GM19043 (cell line): ENCODE measurements at regions not wholly inside any gene's neighbourhood (a gene's known extent, or its start where the extent isn't known, plus 50 kb on each side); places are given as distances from the start of the nearest gene placed in this dataset.

Experiments used
- ATAC-seq: cut with Tn5 transposase; IDR thresholded peaks from one replicate; pipeline ENCODE4 v1.9.1; 2021; ENCODE audit warnings: low read depth; ENCODE audit not compliant: unreplicated experiment

DNA sequence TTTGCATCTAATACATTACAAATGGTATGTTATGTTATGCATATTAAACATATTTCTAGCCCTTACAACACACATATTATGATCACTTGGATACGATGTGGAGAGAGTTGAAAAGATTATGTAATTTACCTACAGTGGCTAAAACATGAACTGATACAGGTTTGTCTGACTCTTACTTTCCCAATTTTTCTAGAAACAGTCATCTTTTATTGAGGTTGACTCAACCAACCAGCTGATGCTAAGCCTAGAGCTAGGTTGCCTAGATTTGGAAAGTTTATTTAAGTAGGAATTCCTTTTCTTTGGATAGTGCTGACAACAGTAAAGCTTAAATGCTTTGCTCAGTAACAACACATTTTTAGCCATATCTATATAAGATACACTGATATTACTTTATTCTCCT lies 1215.1 kb downstream of the ADGRL3 start:
- no peak for ATAC-seq

DNA sequence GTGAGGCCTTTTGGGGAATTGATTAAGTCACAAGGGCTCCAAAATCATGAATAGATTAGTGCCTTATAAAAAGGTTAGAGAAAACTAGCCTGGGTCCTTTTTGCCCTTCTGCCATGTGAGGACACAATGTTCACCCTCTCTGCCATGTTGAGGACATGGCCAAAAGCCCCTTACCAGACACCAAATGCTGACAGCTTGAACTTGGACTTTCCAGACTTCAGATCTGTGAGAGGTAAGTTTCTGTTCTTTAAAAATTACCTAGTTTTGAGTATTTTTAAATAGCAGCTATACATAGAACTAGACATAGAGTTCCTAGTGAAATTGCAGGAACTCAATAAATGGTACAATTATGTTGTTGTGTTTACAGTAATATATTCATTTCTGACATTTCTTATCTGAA lies 1214.4 kb downstream of the ADGRL3 start:
- no peak for ATAC-seq

DNA sequence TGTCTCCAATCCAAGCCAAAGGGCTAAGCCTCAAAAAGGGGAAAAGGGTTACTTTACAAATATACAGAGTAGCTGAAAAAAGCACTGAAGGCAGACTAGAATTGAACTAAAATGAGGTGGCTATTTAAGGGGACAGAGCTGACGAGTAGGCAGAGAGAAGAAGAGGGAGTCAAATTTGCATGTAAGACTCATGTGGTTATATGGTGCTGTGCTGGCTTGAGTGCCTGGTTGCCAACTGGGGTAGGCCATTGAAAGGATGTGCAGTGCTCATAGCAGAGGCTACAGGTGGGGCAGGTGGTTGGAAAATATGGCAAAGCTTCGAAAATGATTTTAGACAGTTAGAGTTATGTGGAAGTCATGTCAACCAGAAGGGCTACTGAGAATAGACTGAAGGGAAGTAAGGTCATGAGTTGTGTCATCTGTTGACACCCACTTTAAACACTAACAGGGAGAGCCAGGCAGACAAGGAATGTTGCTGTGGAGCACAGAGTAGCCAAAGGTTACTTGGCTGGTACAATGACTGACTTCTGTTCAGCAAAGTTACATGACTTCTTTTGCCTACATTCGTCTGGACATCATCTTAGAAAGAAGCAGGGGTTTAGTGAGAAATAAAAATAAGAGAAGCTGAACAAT lies 1210.4 kb downstream of the ADGRL3 start:
- ATAC-seq: no peak

DNA sequence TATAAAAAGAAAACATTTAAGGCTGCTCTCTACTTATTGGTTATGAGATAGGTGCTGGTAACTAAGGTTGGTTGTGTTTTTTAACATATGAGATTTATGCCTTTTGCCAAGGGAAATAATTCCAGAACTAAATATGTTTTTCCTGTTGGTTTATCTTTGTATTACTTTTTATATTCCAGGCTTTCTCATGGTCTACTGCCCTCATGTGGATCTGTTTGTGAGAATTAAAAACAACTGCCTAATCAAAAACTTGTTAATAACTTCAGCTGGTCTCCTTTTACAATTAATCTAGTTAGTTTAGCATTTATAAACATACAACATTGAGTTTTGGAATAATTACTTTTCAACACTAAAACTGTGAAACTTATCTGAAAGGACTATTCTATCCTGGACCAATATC lies 1208.3 kb downstream of the ADGRL3 start:
- no peak for ATAC-seq

DNA sequence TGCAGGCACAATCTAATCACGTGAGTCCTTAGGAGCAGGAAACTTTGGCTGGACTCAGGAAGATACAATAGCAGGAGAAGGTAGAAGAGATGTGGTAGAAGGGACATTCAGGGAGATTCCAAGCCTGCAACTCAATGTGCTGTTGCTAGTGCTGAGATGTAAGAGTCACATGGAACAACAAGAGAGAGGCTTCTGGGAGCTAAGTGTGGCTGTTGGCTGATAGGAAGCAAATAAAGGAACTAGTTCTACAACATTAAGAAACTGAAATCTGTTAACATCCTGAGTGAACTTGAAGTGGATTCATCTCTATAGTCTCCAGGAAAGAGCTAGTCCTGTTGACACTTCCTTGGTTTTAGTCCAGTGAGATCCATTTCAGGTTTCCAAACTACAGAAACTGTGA lies 1207.4 kb downstream of the ADGRL3 start:
- no peak for ATAC-seq

DNA sequence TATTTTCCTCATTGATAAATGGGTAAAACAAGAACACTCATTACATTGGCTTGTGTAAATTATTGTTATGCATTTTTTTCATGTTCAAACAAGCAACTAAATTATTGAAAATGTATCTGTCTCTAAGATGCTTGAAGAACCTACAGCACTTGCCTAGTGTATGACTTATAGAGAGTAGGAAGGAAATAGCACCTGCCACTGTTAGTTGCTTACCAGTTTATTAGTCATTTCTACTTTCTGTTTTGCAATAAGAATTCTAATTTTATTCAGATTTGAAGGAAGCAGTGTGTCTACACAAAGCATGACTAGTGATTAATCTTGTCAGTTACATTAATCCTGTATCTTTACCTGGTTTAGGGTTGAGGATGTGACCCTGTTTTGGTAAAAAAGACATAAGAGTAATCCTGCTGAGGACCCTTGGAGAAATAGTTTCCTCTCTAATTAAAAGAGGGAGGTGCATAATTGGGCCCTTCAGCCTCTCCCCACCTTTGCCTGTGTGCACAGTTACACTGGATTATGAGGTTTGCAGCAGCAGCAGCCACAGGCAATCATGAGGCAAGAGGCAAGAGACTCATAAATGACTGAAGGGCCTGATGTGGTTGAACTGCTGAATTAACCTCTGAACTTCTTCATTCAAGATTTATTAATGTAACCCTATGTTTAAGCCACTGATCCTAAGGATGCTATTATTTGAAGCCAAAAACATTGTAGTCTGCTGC lies 1202.1 kb downstream of the ADGRL3 start:
- ATAC-seq: no peak

DNA sequence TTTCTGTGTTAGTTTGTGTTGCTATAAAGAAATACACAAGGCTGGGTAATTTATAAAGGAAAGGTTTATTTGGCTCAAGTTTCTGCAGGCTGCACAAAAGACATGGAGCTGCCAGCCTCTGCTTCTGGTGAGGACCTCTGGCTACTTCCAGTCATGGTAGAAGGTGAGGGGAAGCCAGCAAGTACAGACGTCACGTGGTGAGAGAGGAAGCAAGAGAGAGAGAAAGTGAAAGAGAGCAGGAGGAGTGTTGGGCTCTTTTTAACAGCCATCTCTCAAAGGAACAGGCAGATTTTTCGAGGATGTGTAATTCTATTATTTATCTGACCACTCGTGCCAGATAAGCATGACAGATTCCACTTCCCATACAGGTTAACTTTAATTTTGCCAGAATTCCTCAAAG lies 1199.1 kb downstream of the ADGRL3 start:
- no peak for ATAC-seq

DNA sequence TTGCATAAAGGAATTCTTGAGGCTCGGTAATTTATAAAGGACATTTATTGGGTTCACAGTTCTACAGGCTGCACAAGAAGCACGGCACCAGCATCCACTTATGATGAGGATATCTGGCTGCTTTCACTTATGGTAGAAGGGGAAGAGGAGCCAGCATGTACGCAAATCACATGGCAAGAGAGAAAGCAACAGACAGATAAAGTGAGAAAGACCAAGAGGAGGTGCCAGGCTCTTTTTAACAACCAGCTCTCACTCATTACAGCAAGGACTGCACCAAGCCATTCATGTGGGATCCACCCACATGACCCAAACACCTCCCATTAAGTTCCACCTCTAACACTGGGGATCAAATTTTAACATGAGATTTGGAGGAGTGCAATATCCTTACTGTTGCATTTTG lies 1198.2 kb downstream of the ADGRL3 start:
- ATAC-seq: no peak

DNA sequence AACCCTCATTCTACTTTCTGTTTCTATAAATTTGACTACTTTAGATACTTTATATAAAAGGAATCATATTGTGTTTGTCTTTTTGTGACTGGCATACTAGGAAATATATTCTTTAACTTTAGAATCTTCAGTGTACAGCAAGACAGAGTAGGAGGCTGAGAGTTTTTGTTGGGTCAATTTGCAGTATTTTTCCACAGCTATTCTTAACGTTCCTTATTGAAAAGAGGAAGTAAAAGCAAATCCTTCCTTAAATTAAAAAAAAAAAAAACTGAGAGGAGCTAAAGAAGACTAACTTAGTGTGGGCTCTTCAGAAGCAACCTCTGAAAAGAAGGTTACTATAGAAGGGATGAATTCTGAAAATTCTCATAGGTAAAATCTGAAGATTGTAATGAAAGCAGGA lies 1194.6 kb downstream of the ADGRL3 start:
- no peak for ATAC-seq

DNA sequence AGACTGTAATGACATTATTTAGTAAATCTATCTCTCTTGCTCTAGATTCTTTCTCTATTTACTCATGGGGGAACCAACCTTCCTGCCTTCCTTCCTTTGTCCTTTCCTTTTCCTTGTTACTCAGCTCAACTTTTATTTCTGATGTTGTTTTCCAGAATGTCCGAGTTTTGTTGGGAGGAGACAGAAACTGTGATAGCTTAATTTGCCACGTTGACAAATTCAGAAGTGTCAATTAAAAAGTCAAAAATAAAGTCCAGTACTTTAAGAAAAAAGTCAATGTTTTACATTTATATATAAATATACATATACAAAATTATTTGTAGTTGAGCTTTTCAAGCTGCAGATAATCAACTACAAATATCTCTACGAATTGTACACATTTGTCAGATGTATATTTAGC lies 1187.7 kb downstream of the ADGRL3 start:
- no peak for ATAC-seq

DNA sequence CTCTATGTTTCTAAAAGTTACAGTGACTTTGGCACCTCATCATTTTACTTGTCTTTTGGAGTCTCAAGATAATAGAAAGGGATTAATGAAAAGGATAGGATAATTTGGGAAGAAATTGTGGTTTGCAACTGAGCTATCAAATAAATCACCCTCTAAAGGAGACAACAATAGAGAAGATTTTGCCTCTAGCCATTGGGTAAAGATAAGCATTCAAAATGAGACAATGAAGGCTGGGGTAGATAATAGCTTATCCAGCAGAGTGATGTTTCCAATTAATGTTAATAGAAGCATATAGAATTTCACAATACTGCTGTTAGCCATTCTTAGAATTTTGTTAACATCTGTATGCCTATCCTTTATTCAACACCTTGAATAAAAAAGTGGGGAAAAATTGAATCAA lies 1177.6 kb downstream of the ADGRL3 start:
- ATAC-seq: no peak

DNA sequence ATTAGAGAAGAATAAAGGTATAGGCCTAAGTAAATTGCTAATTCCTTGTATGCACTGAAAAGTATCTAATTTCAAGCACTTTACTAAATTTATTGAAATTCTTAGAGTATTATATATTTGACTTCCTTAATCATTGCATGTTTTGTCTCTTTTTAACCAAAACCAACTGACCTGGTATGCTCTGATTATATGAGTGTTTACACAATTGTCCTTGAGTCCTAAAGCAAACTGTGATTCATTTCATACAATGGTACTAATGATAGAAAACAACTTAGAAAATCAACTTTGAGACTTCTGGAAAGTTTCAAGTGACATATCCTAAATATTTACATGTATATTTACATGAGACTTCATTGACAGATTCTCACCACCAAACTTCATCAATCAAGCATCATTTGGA lies 1177.1 kb downstream of the ADGRL3 start:
- no peak for ATAC-seq

DNA sequence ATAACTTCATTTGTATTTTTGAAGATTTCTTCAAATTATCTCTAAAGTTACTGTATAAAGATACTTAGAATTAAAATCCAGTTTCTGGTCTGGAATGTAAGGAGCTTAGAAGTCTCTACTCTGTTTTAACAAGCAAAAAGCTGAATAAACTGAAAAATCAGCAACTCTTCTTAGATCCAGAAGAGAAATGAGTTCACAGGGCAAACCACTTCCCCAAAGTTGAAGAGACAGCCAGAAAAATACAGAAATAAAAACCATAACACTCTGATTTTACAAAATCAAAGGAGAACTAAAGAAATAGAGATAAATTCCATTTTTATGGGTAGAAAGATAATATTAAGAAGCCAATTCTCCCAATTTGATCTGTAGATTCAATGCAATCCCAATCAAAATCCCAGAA lies 1166.8 kb downstream of the ADGRL3 start:
- ATAC-seq: no peak

DNA sequence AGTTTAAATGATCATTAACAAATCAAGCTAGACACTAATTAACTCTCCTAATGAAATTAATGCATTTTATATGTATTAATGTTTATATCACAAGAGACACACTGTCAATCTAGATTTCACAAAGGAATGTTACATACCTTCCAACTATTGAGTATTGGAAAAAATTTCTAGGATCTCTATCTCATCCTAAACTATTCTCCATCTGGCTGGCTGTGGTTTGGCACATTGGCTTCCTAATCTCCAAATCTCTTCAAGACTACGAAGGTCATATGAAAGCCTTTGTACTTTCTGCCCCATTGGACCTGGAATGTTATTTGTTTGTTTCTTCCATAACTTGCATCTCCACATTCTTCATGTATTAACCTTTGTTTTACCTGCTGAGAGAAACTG lies 1160.0 kb downstream of the ADGRL3 start:
- ATAC-seq: no peak

DNA sequence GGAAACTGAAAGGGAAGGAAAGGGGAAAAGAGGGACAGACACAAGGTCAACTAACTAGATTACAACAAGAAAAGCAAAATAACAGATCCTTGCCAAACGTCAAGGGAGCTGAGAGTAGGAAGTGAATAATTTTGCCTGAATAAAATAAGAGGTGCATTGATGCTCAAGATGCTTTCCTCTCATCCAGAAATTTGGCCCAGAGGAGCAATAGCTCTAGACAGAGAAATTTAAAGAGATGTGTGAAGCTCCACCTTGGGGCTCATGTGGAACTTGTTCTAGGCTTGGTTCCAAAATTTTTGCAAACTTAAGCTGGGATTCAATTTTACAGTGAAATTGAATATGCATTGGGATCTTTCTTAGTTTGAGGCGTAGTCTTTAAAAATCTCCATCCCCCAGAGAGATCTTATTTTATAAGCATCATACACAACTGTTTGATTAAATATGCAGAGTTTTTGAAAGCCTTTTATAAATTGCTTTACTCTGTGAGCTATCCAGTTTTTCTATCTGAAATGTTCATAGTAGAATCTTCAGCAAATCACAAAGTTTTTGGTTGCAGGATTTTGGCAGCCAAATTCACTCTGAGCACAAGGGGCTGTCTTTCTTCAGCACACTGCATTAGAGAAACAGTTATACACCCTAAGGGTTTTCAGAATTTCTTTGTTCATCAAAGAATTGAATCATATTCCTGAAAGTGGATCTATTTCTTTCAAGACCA lies 1159.5 kb downstream of the ADGRL3 start:
- ATAC-seq: no peak

DNA sequence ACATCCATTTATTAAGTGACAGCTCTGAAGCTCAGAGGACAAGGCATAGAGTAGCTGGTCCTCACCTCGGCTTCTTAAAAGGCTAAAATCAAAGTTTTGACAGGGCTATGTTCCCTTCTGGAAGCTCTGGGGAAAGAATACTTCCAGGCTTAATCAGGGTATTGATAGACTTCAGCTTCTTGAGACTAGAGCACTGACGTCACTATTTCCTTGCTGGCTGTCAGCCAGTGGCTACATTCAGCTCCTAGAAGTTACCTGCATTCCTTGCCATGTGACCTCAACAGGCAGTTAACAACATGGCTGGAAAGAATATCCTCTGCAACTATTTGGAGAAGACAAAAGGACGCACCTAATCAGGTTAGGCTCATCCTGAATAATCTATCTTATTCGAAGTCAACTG lies 1144.8 kb downstream of the ADGRL3 start:
- ATAC-seq: no peak

DNA sequence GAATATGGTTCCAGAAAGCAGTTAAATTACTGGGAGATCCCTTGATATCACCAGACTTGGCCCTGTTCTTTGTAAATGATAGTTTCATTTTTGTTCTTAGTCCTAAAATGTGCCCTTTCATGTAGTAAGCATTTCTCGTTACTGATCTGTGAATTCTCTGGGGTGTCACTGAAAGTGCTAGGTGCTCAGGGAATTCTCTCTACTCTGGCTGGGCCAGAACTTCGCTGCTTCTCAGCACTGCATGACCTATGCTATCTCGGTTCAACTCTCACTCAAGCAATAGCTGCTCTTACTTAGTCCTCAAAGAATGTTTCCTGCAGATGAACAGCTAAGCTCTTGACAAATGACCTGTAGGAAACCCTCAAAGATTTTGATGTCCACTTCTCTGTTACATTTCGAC lies 1144.3 kb downstream of the ADGRL3 start:
- no peak for ATAC-seq

DNA sequence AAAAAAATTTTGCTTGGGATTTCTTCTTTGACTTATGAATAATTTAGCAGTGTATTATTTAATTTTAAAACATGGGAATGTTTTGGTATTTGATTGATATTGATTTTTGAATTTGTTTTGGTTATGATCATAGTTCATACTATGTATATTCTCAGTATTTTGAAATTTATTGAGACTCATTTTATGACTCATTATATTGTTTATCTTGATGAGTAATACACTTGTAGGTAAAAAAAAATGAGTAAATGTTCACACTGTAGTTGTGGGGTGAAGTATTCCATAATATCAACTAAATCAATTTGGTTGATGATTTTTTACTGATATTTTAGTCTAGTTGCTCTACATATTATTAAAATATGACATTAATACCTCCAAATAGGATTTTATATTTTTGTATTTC lies 1142.2 kb downstream of the ADGRL3 start:
- no peak for ATAC-seq

DNA sequence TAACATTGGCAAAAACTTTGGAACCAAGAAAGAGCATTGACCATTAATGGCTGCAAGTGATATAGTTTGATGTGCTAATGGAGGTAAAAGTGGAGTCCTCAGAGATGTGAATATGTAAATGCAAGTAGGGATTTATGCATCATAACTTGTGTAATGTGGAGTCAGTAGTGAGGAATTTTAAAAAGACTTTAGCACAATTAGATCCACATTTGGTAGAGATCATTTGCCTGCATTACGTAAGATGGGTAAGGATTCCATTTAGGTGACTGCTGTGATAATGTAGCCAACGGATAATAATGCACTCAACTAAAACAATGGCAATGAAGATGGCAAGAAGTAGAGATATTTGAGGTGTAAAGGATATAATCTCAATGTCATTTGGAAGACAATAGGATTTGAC lies 1128.4 kb downstream of the ADGRL3 start:
- no peak for ATAC-seq

DNA sequence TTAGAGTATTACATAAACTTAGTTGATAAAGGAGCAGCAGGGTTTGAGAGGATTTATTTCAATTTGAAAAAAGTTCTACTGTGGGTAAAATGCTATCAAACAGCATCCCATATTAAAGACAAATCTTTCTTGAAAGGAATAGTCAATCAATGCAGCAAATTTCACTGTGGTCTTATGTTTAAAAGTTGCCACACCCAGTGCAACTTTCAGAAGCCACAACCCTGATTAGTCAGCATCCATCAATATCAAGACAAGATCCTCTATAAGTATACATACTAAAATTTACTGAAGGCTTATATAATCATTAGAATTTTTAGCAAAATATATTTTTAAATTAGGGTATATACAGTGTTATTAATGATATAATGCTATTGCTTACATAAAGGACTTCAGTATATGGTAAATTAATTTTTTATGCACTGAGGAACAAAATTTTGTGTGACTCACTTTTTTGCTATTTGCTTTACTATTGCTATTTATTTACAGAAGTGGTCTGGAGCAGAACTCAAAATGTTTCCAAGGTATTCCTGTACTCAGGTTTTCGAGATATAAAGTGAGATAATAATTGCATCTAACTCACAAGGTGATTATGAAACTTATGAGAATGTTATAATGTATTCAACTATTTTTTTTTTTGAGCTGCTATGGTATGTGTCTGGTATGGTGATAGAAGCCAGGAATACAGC lies 1127.6 kb downstream of the ADGRL3 start:
- ATAC-seq: no peak

DNA sequence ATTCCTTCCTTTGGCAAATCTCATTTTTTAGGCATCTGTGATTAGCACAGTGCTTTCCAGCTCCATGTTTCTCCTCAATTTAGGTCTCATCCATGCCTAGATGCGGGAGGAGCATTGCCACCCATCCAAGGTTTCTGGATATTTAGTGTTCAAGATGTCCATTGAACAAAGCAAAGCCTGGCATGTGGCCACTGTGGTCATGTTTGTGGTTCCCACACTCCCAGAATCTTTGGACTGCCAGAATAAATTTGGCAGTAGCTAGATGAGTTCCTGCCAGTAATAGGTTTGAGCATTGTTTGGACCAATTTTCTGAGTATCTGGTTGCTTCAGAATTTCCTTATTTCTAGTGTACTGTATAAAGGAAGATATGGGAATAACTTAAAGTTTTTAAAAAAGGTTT lies 1124.1 kb downstream of the ADGRL3 start:
- no peak for ATAC-seq
